Stimulated activated CD8-positive, alpha-beta memory T cell treated with anti-CD3 and anti-CD28 coated beads, Interleukin-12 subunit alpha, Interleukin-12 subunit beta, amount 100 ng/mL, for 24 hours (primary cell): ENCODE measurements at regions not wholly inside any gene's neighbourhood (a gene's known extent, or its start where the extent isn't known, plus 50 kb on each side); places are given as distances from the start of the nearest gene placed in this dataset.
"Not testable (repeated sequence)": the region's sequence is repeated elsewhere in the genome, so short reads cannot be mapped to it uniquely, and the experiment has no call there.

ENCODE experiments used
- DNase-seq: peaks from one replicate; pipeline ENCODE4 v3.0.0-alpha.2; 2020; ENCODE audit errors: extremely low read depth

DNA sequence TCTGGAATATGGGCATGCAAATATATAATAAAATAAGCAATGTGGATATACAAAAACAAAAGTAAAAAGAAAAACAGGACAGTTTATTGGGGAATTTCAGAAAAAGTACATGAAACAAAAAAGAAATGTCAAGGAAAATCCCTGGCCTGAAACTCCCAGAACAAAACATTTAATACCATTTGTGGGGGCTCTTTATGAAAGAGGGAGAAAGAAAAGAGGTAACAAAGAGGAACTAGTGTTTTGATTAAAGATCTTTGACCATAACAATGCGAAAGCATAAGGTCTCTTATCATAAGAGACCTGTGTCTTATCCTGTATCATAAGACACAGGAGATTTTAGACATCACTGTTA is 88.6 kb upstream of the ARID1B start:
- DNase-seq, result no peak

GRCh38 chr6:156687789-156688619 is 89.2 kb upstream of the ARID1B start:
- DNase-seq, result no peak

DNA sequence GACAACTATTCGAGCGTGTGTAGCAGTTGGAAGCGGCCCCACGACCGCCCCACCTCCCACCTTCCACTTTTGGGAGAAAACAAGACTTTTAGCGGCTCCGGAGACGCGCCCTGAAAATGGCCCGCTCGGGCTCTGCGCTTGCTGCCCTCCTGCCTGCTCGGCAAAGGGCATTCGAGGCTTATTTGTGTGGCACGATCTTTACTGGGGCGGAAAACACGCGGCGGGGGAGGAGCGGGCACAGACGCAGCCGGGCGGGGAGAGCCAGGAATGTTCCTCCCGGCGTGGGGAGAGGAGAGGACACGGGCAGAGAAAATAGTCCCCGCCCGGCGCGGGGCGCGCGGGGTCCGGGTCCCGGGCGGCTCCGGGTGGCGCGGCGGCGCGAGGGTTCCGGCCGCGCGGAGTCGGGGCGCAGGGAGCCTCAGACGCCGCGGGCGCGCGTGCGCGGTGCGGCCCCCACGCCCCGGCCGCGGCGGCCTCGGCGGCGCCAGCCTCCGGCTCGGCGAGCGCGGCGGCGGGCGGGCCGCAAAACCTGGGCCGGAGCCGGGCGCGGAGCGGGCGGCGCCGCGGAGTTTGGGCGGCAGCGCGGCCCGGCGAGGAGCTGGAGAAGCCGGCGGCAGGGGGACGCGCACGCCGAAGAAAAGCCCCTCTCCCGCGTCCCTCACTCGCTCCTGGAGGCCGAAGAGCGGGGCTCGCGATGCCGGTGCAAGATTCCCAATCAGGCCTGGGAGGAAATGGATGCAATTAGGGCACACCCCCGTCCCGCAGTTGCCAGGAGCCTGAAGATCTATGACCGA is 90.0 kb upstream of the ARID1B start:
- peak; percentile 51 for DNase-seq

DNA sequence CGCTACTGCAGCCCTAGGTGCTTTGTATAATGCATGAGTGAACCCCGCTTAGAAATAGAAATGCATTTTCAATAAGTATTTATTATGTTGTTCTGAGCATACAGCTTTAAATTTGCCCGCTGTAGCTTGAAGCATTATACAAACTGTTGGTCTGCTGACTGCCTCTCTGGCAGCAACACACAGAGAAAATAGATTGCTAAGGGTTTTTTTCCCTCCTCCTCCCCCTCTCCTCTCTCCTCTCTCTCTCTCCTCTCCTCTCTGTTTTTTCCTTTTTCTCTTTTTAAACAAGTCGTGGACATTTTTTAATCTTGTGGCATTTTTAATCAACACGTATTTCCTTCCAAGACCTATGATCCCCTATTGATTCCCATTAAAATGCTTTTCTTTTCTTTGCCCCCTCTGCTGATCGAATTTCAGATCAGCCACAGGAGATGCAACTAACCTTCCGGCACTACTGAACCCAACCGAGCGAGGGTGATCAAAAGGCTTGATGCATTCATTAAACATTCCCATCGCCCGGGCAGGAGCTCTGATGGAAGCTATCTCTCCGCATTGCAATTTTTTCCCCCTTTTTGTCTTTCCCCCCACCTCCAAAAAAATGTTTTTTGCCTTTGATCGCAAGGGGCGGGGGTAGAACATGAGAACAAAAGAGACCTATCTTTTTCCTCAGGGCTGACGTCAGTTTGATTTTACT is 90.7 kb upstream of the ARID1B start:
- peak; percentile 17 for DNase-seq

DNA sequence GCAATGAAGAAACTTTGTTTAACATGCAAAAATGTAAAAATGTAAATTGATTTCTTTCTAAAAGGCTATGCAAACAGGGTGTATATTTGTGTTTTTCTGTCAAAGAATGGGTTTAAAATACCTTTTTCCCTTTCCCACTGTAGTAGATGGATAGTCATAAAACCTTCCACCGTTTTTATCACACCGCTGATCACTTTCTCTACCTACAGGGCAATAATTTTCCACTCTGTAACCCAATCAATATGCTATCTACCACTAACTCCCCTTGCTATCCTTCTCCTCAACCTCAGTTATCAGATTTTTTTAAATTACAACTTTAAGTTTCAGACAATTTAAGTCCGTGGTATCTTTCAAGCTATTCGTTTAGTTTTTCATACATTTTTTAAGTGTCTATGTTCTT is 91.4 kb upstream of the ARID1B start:
- no peak for DNase-seq

DNA sequence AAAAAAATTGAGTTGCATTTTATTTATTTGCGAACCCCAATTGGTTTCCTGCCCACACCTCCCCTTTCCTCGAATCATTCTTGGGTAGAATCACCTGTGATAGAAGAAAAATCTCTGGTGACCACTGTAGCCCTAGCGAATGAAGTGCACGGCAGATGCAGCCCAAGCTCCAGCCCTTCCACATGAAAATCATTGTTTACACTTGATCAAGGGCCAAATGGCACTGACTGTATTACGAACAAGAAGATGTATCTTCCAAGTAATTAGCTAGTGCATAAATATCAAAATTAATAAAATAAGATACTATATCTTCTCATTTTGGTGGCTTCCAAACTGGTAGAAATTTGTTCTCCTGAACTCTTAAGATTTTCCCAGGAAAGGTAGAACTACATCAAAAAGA is 93.4 kb upstream of the ARID1B start:
- no peak for DNase-seq

GRCh38 chr6:156676721-156677120 is 100.5 kb upstream of the ARID1B start:
- no peak for DNase-seq

DNA sequence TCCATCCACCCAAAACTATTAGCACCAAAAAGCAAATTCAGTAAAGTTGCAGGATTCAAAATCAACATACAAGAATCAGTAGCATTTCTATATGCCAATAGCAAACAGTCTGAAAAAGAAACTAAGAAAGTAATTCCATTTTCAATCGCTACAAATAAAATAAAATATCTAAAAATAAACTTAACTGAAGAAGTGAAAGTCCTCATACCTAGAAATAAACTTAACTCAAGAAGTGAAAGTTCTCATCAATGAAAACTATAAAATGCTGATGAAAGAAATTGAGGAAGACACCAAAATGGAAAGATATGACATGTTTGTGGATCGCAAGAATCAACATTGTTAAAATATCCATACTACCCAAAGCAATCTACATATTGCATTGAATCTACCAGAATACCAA is 103.0 kb upstream of the ARID1B start:
- DNase-seq, result no peak

- DNase-seq, result not testable (repeated sequence)
These were observed 107.1 kb upstream of the ARID1B start for GRCh38 chr6:156670097-156670496.

DNA sequence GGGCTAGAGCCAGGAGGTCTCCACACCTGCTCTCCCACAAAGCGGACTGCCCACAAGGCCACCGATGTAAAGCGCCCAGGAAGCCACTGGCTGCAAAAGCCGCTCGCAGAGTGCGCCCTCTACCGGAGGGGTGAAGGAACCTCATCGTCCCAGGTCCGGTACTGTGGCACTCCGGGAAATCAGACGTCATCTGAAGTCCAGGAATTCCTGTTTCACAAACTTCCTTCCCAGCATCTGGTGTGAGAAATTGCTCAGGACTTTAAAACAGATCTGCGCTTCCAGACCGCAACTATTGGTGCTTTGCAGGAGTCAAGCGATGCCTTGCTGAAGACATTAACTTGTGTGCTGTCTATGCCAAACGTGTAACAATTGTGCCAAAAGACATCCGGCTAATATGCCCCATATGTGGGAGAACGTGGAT is 115.1 kb upstream of the ARID1B start:
- peak; percentile 9 for DNase-seq

- DNase-seq, result no peak
These were observed 116.8 kb upstream of the ARID1B start for GRCh38 chr6:156660389-156660788.

GRCh38 chr6:156659822-156660198 is 117.4 kb upstream of the ARID1B start:
- DNase-seq, result no peak

- DNase-seq, result no peak
These were observed 118.0 kb upstream of the ARID1B start for GRCh38 chr6:156658966-156659821.

GRCh38 chr6:156658186-156658965 is 118.8 kb upstream of the ARID1B start:
- no peak for DNase-seq

- no peak for DNase-seq
These were observed 119.9 kb upstream of the ARID1B start for GRCh38 chr6:156657296-156657695.

DNA sequence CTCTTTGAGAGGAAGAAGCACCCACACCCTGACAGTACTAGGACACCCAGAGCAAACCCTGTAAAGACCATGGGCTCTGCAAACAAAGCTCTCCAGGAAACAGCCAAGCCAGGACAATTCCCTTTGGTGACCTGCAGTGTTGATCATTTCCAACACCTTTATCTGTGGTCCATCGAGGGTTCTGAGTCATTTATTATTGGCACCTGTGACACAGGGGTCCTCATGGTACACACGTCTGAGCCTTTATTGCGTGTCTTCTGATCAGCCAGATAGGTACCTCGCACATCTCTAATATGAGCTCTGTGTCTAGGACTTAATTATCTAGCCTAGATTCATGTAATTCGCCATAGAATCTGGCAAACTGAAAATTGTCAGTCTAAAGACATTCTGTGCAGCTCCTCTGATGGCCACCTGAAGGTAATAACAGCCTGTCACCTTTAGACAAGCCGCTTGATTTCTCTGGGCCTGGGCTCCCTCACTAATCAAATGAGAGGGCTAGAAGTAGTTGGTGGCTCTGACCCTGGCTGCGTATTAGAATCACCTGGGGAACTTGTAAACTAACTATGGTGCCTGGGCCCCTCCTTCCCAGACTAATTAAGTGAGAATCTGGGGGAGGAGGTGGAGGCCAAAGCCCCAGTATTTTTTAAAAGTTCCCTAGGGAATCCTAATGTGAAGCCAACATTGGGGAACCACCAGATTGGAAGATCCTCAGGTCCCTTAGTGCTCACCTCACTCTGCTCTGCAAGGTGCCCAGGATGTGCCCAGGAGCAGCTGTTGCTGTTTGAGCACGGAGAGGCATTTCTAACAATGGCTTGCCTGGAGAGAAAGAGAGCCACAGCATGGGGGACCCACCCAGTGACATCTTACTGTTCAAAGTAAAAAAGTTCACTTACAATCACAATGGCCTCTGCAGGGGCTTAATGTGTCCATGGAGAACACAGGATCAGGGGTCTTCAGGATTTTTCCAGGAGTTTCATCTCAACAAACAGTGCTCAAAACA is 122.0 kb upstream of the ARID1B start:
- DNase-seq, result no peak

DNA sequence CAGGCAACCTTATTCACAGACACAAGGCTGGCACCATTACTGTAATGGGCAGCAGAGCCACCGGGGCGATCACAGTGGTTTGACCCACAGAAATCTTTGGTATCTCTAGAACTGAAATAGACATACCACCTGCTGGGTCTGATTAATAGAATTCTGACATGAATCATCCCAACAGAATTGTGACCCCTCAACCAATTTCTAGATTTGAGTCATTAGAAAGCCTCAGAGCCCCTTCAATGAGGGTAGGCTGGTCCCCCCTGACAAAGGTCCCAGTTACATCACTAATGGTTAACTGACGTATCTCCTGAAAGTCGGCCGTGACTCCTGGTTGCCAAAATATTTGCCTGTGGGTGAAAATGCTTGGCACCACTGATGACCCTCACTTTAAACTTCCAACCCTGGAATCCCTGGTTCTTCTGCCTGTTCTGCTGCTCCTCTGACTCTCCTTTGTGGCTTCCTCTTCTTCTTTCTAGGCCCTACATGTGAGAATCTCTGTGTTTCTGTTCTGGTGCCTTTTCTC is 124.9 kb upstream of the ARID1B start:
- no peak for DNase-seq

DNA sequence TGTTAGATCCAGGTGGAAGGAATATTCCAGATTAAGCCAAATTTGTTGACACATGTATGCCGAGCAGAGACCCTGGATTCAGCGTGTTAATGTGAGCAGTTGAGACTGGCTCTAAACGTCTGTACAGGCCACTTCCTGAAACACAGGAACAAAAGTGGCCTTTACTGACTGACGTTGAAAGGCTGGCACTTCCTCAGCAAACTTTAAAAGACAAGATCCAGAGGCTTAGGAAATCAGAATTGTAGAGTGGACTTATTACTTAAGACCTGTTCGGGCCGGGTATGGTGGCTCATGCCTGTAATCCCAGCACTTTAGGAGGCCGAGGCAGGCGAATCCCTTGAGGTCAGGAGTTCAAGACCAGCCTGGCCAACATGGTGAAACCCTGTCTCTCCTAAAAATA is 125.7 kb upstream of the ARID1B start:
- no peak for DNase-seq

- DNase-seq, result no peak
These were observed 126.2 kb upstream of the ARID1B start for GRCh38 chr6:156650896-156651390.
